SU-DHL-6 (cell line): ENCODE measurements at regions not wholly inside any gene's neighbourhood (a gene's known extent, or its start where the extent isn't known, plus 50 kb on each side); places are given as distances from the start of the nearest gene placed in this dataset.

Source experiments
- H2AFZ ChIP-seq: fragments of 200-600 bp; sonication (generic); 2 replicates; pipeline ENCODE4 v1.6.1; 2014; ENCODE audit warnings: low read depth, mild to moderate bottlenecking, moderate library complexity, mixed read lengths, antibody characterized with exemption, low read length; ENCODE audit not compliant: severe bottlenecking
- H3F3A ChIP-seq: fragments of 200-600 bp; shearing (Covaris generic); 2 replicates; pipeline ENCODE4 v1.6.0; 2016; ENCODE audit warnings: antibody characterized with exemption, mild to moderate bottlenecking; ENCODE audit not compliant: insufficient read depth
- H3K27ac ChIP-seq: fragments of 200-600 bp; sonication (generic); 2 replicates; pipeline ENCODE4 v1.5.1; 2016; ENCODE audit warnings: low read depth, mild to moderate bottlenecking, low read length, moderate library complexity, mixed read lengths
- H3K27me3 ChIP-seq: fragments of 200-600 bp; sonication (generic), shearing (Covaris generic); 2 replicates; pipeline ENCODE4 v1.6.0; 2014; ENCODE audit warnings: mild to moderate bottlenecking, low read length
- H3K36me3 ChIP-seq: fragments of 200-600 bp; sonication (generic); 2 replicates; pipeline ENCODE4 v1.6.1; 2014; ENCODE audit warnings: mild to moderate bottlenecking, low read length, mixed read lengths
- H3K4me2 ChIP-seq: fragments of 300-600, 200-600 bp; shearing (Covaris generic), sonication (generic); 2 replicates; pipeline ENCODE4 v1.6.0; 2014; ENCODE audit warnings: low read length, low read depth, mild to moderate bottlenecking; ENCODE audit not compliant: poor library complexity, severe bottlenecking
- H3K4me3 ChIP-seq: fragments of 200-600 bp; sonication (generic); 2 replicates; pipeline ENCODE4 v1.5.1; 2014; ENCODE audit warnings: antibody characterized with exemption, low read length, mild to moderate bottlenecking, mixed read lengths; ENCODE audit not compliant: insufficient read depth, poor library complexity, severe bottlenecking
- H3K79me2 ChIP-seq: fragments of 200-600 bp; sonication (generic); 2 replicates; pipeline ENCODE4 v1.6.1; 2014; ENCODE audit warnings: mild to moderate bottlenecking, low read length, moderate library complexity; ENCODE audit not compliant: insufficient read depth
- H3K9ac ChIP-seq: fragments of 200-600 bp; sonication (generic); 2 replicates; pipeline ENCODE4 v1.7.0; 2014; ENCODE audit warnings: mild to moderate bottlenecking, low read length
- H3K9me2 ChIP-seq: fragments of 200-600 bp; sonication (generic); replicated peaks from 2 replicates; pipeline ENCODE4 v1.6.1; 2014; ENCODE audit warnings: low read length; ENCODE audit not compliant: insufficient read depth
- H3K9me3 ChIP-seq: fragments of 200-600 bp; sonication (generic); 2 replicates; pipeline ENCODE4 v1.6.1; 2014; ENCODE audit warnings: low read length, mixed read lengths; ENCODE audit not compliant: insufficient read depth
- H4K20me1 ChIP-seq: fragments of 200-600 bp; sonication (generic); 2 replicates; pipeline ENCODE4 v1.6.1; 2014; ENCODE audit warnings: low read depth, mild to moderate bottlenecking, antibody characterized with exemption, low read length, moderate library complexity, mixed read lengths
- EZH2phosphoT487 ChIP-seq: fragments of 200-600 bp; sonication (generic), shearing (Covaris generic); conservative IDR thresholded peaks from 2 replicates; pipeline ENCODE4 v1.6.1; 2018; ENCODE audit warnings: mild to moderate bottlenecking, antibody characterized with exemption, low read length, moderate library complexity, mixed read lengths
- TF ChIP-seq, protein P1 (sequence below): fragments of 200-600 bp; sonication (generic); IDR thresholded peaks from one replicate; pipeline ENCODE4 v1.5.1; 2017; ENCODE audit warnings: antibody characterized with exemption, mild to moderate bottlenecking, low read length, moderate library complexity; ENCODE audit not compliant: insufficient read depth, poor library complexity, severe bottlenecking

DNA sequence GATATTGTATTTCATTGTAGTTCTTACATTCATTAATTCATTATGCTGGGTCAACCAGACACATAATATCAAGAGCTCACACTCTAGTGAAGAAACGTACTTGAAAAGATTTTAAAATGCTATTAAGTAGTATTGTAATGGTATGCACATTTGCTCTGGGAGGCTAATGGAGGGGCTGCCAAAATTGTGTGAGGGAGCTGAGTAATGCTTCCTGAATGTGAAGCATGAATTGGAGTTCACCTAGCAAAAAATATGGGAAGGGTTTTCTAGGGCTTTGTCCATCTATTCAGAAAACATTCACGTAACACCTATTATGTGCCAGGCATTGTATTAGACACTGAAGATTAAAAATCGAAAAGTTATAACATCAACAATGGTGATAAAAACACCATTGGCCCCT is 403.8 kb upstream of the PDE3A start:
- no peaks in the 10 kb centered on the region for H3K36me3 ChIP-seq
- no peak overlapping the region for H3K9ac ChIP-seq
- no peaks in the 10 kb centered on the region for H3F3A ChIP-seq
- H3K4me2 ChIP-seq, result no peak overlapping the region
- no peaks in the 10 kb centered on the region for H4K20me1 ChIP-seq
- TF ChIP-seq, protein P1, sequence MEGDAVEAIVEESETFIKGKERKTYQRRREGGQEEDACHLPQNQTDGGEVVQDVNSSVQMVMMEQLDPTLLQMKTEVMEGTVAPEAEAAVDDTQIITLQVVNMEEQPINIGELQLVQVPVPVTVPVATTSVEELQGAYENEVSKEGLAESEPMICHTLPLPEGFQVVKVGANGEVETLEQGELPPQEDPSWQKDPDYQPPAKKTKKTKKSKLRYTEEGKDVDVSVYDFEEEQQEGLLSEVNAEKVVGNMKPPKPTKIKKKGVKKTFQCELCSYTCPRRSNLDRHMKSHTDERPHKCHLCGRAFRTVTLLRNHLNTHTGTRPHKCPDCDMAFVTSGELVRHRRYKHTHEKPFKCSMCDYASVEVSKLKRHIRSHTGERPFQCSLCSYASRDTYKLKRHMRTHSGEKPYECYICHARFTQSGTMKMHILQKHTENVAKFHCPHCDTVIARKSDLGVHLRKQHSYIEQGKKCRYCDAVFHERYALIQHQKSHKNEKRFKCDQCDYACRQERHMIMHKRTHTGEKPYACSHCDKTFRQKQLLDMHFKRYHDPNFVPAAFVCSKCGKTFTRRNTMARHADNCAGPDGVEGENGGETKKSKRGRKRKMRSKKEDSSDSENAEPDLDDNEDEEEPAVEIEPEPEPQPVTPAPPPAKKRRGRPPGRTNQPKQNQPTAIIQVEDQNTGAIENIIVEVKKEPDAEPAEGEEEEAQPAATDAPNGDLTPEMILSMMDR, result no peak
- no peak for TF ChIP-seq EZH2phosphoT487
- H3K27ac ChIP-seq, result no peak overlapping the region
- H3K4me3 ChIP-seq, result no peak overlapping the region
- no peaks in the 10 kb centered on the region for H3K79me2 ChIP-seq
- H3K9me3 ChIP-seq, result no peaks in the 10 kb centered on the region
- H2AFZ ChIP-seq, result no peak overlapping the region
- no peaks in the 10 kb centered on the region for H3K9me2 ChIP-seq
- no peaks in the 10 kb centered on the region for H3K27me3 ChIP-seq

DNA sequence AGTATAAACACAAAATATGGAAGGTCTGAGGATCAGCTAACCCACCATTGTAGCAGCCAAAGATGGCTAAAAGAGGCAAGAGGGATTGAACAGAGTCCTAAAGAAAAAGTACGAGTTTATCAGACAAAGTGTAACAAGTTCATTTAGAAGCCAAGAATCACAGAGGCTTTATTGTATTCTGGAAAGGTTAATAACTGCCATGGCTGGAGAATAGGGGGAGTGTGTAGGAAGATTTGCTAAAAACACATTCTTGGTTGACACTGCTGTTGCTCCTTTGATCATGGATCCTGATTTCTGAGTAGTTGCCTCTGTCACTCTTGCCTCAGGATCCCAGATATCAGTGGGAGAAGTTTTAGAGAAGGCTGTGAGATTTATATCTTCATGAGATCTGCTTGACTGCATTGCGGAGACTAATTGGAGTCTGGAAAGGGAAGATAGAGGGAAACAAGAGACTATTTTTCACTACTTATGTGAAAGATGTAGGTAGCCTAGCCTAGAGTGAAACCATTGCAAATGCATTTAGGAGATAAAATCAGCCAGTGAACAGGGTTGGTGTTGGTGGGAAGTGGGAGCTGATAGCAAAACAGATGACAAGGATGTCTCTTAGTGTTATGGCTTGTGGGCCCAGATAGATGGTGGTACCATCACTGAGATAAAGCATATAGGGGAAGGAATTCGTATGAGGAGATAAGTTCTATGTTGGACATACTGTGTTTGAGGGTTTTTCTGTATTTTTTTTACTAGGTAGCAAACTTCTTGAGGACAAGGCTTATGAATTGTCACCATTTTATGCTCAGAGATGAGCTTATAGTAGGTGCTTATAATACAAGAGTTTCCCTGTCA is 402.9 kb upstream of the PDE3A start:
- Histone ChIP-seq H3K79me2 (no peaks in the 10 kb centered on the region), H3F3A (no peaks in the 10 kb centered on the region), H2AFZ (no peak overlapping the region), H3K27me3 (no peaks in the 10 kb centered on the region), H3K4me3 (no peak overlapping the region), H3K36me3 (no peaks in the 10 kb centered on the region), H3K9me3 (no peaks in the 10 kb centered on the region), H3K27ac (no peak overlapping the region), H3K9ac (no peak overlapping the region), H3K4me2 (no peak overlapping the region), H4K20me1 (no peaks in the 10 kb centered on the region), H3K9me2 (no peaks in the 10 kb centered on the region)
- TF ChIP-seq, protein P1, result no peak
- TF ChIP-seq EZH2phosphoT487, result no peak

DNA sequence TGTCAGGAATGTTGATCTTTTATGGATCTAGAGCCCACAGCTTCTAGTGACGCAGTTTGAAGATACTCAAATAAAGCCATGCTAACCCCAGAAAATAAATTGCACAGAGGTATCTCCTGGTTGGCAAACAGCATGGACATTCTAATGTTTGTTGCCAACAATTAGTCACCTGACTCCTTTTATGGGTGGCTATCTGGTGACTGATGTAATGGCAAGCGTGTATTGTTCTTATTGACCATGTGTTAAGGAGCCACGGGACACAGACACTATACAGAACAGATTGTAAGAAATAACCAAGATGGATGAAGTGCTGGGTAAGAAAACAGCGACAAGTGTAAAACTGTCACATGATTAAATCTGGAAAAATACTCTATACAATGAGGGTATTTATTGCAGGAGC is 401.3 kb upstream of the PDE3A start:
- no peaks in the 10 kb centered on the region for H4K20me1 ChIP-seq
- H3K4me2 ChIP-seq, result no peak overlapping the region
- no peak overlapping the region for H3K4me3 ChIP-seq
- H3K9me3 ChIP-seq, result no peaks in the 10 kb centered on the region
- no peak overlapping the region for H3K27ac ChIP-seq
- no peaks in the 10 kb centered on the region for H3K79me2 ChIP-seq
- TF ChIP-seq EZH2phosphoT487, result no peak
- TF ChIP-seq, protein P1, result no peak
- no peaks in the 10 kb centered on the region for H3K36me3 ChIP-seq
- no peaks in the 10 kb centered on the region for H3F3A ChIP-seq
- H2AFZ ChIP-seq, result no peak overlapping the region
- no peak overlapping the region for H3K9ac ChIP-seq
- no peaks in the 10 kb centered on the region for H3K27me3 ChIP-seq
- no peaks in the 10 kb centered on the region for H3K9me2 ChIP-seq
